GM12874 (cell line): ENCODE measurements at regions not wholly inside any gene's neighbourhood (a gene's known extent, or its start where the extent isn't known, plus 50 kb on each side); places are given as distances from the start of the nearest gene placed in this dataset.

Source experiments
- CTCF ChIP-seq: IDR thresholded peaks from 2 replicates; pipeline ENCODE4 v1.5.1; 2011; ENCODE audit warnings: low read depth, mild to moderate bottlenecking, control low read depth, low read length, moderate library complexity; ENCODE audit not compliant: insufficient read depth

DNA sequence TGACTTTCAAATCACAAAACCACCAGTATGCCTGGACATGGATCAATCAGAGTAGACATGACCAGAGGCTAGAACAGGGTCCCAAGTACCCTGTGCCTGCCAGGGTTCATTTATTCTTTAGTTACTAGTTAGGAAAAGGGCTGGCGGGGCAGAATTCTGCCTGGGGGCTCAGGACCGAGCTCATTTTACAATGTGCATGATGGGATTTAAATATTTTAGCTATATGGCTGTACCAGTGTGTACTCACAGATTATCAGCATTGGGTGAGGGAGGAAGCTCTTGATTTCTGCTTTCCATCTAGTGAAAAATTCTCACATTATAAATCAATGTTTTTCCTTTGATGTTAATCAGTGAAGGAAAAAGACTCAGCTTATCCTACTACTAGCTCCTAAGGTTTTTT lies 1511.1 kb downstream of the EFNA5 start:
- TF ChIP-seq CTCF: no peak

DNA sequence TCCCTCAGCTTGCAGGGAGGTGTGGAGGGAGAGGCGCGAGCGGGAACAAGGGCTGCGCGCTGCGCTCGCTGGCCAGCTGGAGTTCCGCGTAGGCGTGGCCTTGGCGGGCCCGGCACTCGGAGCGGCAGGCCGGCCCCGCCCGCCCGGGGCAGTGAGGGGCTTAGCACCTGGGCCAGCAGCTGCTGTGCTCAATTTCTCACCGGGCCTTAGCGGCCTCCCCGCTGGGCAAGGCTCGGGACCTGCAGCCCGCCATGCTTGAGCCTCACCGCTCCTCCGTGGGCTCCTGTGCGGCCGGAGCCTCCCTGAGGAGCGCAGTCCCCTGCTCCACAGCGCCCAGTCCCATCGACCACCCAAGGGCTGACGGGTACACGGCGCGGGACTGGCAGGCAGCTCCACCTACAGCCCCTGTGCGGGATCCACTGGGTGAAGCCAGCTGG lies 1516.4 kb downstream of the EFNA5 start:
- TF ChIP-seq CTCF: no peak

GRCh38 chr5:106152569-106152968 lies 1518.2 kb downstream of the EFNA5 start:
- TF ChIP-seq CTCF: no peak

DNA sequence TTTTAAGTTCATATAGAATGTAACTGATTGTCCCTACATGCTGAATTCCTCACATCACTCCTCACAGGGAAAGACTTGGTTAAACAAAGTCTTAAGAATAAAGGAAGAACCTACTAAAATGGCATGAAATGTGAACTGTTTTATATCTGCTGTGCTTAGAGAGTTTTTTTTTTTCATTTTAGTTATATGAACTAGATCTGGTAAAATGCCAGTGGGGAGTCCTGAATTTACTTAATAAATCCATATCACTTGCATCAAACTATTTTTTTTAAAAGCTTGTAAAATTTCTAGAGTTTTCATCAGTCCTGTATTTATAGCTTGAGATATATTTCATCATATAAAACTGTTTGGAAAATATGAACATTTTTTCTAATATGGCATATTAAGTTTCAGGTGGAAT lies 1528.6 kb downstream of the EFNA5 start:
- TF ChIP-seq CTCF: no peak

GRCh38 chr5:106140101-106140500 lies 1530.6 kb downstream of the EFNA5 start:
- TF ChIP-seq CTCF: no peak

DNA sequence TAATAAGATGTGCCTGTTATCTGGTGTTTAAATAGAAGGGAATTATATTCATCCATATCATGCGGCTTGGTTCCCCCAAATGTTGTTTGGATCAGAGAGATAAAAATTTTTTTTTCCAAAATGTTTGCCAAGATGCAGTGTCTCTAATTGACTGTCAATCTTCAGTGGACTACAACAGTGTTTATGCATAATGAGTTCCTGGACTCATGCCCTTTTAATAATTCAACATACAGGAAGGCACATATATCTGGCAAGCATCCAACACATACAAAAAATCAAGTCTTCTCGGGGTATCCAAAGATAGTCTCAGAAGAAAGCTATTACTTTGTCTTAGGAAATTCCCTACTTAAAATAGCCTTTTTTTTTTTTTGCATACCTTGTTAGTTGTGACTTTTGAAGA lies 1534.7 kb downstream of the EFNA5 start:
- TF ChIP-seq CTCF: no peak

GRCh38 chr5:106135473-106135872 lies 1535.3 kb downstream of the EFNA5 start:
- no peak for TF ChIP-seq CTCF

DNA sequence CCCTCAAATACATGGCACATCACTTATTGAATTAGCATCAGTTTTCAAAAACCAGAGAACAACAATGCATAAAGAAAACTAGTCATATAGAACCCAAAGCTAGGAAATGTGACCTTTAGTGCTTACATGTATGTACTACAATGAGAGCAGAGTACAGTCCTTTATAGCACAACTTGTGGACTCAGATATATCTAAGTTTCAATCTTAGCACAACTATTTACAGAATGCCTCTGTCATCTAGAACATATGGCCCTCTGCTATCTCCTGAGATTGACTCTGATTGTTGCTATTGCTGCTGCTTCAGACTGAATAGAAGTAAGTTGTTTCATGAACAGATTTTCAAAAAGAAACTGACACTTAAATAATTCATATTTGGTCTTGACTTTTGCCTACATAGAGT lies 1536.2 kb downstream of the EFNA5 start:
- TF ChIP-seq CTCF: no peak
